Activated T-helper 17 cell treated with anti-CD3 and anti-CD28 coated beads, Interleukin-2, amount 50 U/mL, for 72 hours (primary cell): ENCODE measurements at regions not wholly inside any gene's neighbourhood (a gene's known extent, or its start where the extent isn't known, plus 50 kb on each side); places are given as distances from the start of the nearest gene placed in this dataset.
"Not testable (repeated sequence)": the region's sequence is repeated elsewhere in the genome, so short reads cannot be mapped to it uniquely, and the experiment has no call there.

ENCODE experiments used
- ATAC-seq: fragments of 150-1000 bp; cut with Tn5 transposase; replicated peaks from 2 replicates; pipeline ENCODE4 v1.10.0; 2021; ENCODE audit warnings: mild to moderate bottlenecking, moderate library complexity
- H3K27ac Mint-ChIP-seq: one replicate; pipeline ENCODE4 v1.8.0; 2022; ENCODE audit warnings: mixed read lengths
- H3K27me3 Mint-ChIP-seq: one replicate; pipeline ENCODE4 v1.8.0; 2022; ENCODE audit warnings: mixed read lengths
- H3K36me3 Mint-ChIP-seq: one replicate; pipeline ENCODE4 v1.8.0; 2022; ENCODE audit warnings: low read depth, mild to moderate bottlenecking, mixed read lengths
- H3K4me1 Mint-ChIP-seq: one replicate; pipeline ENCODE4 v1.8.0; 2022; ENCODE audit warnings: mixed read lengths
- H3K4me3 Mint-ChIP-seq: one replicate; pipeline ENCODE4 v1.8.0; 2022; ENCODE audit warnings: mild to moderate bottlenecking, mixed read lengths
- H3K9me3 Mint-ChIP-seq: one replicate; pipeline ENCODE4 v1.8.0; 2022; ENCODE audit warnings: mixed read lengths

DNA sequence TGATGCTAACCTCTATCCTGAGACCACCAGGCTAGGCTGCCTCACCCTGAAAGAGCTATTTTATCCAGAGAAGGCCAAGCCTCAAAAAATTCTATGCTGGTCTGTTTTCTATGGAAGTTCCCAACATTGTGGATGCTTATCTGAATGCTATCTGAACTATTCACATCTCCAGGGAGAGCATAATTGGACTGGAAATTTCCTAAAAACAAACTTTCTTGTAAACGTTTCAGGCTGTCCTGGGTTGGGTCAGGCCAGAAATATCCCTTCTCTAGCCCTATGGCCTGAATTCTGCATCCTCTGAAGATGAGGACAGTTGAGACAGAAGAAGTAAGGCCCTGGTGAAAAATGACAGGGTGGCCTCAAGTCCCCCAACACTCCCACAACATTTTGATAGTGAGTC is 706.4 kb upstream of the NR2F2 start:
- Mint-ChIP-seq H3K4me1 (peaks cover 8% of the 10 kb centered on the region), H3K4me3 (no peak overlapping the region), H3K27me3 (no peaks in the 10 kb centered on the region), H3K9me3 (peaks cover 12% of the 10 kb centered on the region), H3K36me3 (no peaks in the 10 kb centered on the region), H3K27ac (no peak overlapping the region)
- no peak for ATAC-seq

DNA sequence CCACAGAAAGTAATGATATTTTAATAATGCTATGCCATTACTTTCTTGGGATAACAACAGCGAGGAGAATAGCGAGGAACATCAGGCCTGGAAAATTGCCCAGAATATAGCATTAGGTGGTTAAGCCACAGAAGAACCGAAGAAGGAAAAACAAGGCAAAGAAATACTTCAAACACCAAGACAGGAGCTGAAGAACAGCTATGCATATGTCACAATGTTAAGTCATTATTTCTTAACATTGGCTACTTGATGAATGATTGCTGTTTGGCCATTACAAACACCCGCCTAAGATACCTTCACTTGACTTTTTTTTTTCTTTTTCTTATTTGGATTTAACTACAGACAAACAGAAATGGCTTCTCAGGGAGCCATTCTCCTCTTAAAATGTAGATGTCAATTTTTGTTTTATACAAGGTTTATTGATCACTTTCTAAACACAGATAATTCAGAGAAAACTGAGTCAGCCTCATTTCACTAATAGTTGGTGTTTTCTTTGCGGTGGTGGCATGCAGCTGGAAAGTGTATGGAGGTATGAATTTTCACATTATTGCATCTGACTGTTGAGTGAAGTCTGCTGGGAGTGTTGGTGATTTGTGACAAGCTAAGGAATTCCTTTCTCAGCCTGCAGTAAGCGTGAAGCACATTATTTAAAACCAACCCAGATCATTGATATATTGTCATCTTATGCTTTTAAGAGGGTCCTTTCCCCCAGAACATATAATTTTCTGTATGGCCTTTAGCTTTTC is 705.7 kb upstream of the NR2F2 start:
- H3K27ac Mint-ChIP-seq = no peak overlapping the region

DNA sequence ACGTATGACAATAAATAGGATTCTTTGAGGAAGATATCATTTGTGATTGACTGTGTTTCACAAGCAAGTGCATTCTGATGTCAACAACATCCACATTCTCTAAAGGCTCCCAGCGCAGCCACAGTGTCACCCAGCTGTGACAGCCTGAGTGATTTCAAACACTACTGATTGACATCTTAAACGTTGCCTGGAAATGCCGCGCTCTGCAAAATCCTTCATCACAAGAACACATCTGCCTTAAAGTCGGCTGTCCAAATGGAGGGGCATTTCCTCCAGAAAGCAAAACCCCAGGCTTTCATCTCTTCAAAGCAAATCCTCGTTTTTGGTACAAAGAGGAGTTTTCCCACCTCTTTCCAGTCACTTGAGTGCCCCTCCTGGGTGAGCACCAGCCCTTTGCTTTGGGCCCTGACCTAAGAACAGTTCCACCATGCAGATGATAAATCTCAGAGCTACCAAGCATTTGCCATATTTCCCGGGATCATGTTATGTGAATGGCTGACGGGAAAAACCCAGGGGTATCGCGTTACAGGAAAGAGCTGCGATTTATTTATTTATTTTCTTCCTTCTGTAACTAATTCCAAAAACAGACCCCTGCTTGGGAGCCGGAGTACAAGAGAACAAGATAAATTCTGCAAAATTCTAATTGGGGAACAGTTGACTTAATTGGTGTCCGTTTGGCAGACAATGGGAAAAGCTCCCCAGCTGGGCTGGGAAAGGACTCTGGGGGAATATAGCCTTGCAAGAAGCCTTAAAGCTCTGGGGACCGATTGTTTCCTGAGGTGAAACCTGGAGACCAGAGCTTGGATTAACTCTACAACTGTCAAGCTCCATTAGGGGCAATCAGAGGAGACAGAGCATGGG is 703.8 kb upstream of the NR2F2 start:
- H3K27me3 Mint-ChIP-seq = no peaks in the 10 kb centered on the region

More for the DNA sequence above, 705.7 kb upstream of the NR2F2 start:
- H3K36me3 Mint-ChIP-seq = no peaks in the 10 kb centered on the region
- no peak for ATAC-seq
- H3K4me1 Mint-ChIP-seq = peaks cover 8% of the 10 kb centered on the region
- H3K4me3 Mint-ChIP-seq = no peak overlapping the region
- H3K9me3 Mint-ChIP-seq = peaks cover 12% of the 10 kb centered on the region
- H3K27me3 Mint-ChIP-seq = no peaks in the 10 kb centered on the region

DNA sequence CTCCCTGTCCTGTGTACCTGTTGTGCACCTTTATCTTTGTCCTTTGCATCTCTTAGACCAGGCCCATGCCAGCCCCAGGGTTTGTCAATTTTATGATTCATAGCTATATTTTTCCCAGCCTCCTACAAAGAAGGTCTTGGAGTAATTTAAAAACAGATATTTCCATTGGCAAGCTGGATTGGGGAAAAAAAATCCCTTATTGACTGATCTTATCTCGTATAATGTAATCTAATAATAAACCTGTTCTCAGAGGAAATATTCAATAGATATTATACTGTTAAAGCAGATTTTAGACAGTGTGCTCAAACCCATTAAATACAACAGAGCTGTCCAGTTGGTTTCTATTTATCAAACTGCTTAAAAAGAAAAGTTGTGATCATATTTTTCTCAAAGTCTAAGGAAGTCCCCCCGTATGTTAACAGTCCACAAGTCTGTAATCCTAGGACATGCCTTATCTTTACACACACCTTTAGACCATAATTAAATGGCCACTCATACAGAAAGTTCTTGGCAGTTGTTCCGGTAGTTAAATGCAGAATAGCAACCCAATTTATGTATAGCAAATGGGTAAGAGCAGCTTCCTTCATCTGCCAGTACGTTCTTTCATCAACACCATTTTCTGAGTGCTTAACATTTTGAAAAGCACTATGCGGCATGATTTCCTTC is 700.9 kb upstream of the NR2F2 start:
- H3K4me3 Mint-ChIP-seq = no peak overlapping the region
- no peak for ATAC-seq
- H3K36me3 Mint-ChIP-seq = no peaks in the 10 kb centered on the region
- H3K27ac Mint-ChIP-seq = no peak overlapping the region
- H3K27me3 Mint-ChIP-seq = peaks cover 4% of the 10 kb centered on the region
- peaks cover 8% of the 10 kb centered on the region for H3K9me3 Mint-ChIP-seq
- H3K4me1 Mint-ChIP-seq = no peaks in the 10 kb centered on the region

More for the DNA sequence above, 703.8 kb upstream of the NR2F2 start:
- no peak overlapping the region for H3K27ac Mint-ChIP-seq
- no peak for ATAC-seq
- H3K36me3 Mint-ChIP-seq = no peaks in the 10 kb centered on the region
- H3K4me1 Mint-ChIP-seq = no peaks in the 10 kb centered on the region
- H3K4me3 Mint-ChIP-seq = no peak overlapping the region
- peaks cover 12% of the 10 kb centered on the region for H3K9me3 Mint-ChIP-seq

DNA sequence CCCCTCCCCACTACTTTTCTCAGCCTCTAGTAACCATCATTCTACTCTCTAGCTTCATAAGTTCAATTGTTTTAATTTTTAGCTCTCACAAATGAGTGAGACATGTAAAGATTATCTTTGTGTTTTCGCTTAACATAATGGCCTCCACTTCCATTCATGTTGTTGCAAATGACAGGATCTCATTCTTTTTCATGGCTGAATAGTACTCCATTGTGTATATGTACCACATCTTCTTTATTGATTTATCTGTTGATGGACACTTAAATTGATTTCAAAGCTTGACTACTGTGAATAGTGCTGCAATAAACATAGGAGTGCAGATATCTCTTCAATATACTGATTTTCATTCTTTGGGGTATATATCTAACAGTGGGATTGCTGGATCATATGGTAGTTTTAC is 699.8 kb upstream of the NR2F2 start:
- Mint-ChIP-seq H3K27me3 (peaks cover 4% of the 10 kb centered on the region), H3K4me3 (no peak overlapping the region), H3K36me3 (no peaks in the 10 kb centered on the region), H3K9me3 (peaks cover 8% of the 10 kb centered on the region), H3K4me1 (no peaks in the 10 kb centered on the region), H3K27ac (no peak overlapping the region)
- ATAC-seq = no peak

DNA sequence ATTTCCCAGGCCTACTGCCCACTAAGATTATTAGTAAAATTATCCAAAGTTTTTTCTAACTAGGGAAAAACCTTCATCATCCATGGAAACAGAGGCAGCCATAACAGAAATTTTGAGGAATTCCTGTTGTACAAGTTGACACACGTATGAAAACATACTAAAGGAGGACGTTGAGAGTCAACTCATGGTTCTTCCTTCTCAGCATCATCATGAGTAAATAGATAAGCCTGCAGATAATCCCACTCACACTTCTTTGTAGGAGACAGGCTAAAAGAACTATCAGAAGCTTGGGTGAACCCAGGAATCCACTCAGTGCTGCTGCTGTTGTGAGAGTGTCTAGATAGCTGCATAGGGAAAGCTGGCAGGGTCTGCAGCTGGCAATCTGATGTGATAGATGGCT is 694.8 kb upstream of the NR2F2 start:
- no peak overlapping the region for H3K27ac Mint-ChIP-seq
- no peaks in the 10 kb centered on the region for H3K36me3 Mint-ChIP-seq
- no peaks in the 10 kb centered on the region for H3K4me1 Mint-ChIP-seq
- peaks cover 7% of the 10 kb centered on the region for H3K9me3 Mint-ChIP-seq
- H3K4me3 Mint-ChIP-seq = no peak overlapping the region
- ATAC-seq = no peak
- peaks cover 4% of the 10 kb centered on the region for H3K27me3 Mint-ChIP-seq

GRCh38 chr15:95636107-95636506 is 694.4 kb upstream of the NR2F2 start:
- Mint-ChIP-seq H3K27ac (no peak overlapping the region), H3K36me3 (no peaks in the 10 kb centered on the region), H3K27me3 (peaks cover 4% of the 10 kb centered on the region), H3K4me3 (no peak overlapping the region), H3K4me1 (no peaks in the 10 kb centered on the region), H3K9me3 (peaks cover 10% of the 10 kb centered on the region)
- ATAC-seq = no peak

GRCh38 chr15:95637234-95637633 is 693.3 kb upstream of the NR2F2 start:
- H3K27ac Mint-ChIP-seq, ATAC-seq, H3K36me3 Mint-ChIP-seq, H3K27me3 Mint-ChIP-seq, H3K4me1 Mint-ChIP-seq, H3K9me3 Mint-ChIP-seq, H3K4me3 Mint-ChIP-seq: not testable (repeated sequence)

GRCh38 chr15:95639208-95639607 is 691.3 kb upstream of the NR2F2 start:
- Mint-ChIP-seq H3K4me3 (no peak overlapping the region), H3K36me3 (no peaks in the 10 kb centered on the region), H3K4me1 (no peaks in the 10 kb centered on the region), H3K27me3 (no peaks in the 10 kb centered on the region), H3K9me3 (peaks cover 7% of the 10 kb centered on the region), H3K27ac (no peak overlapping the region)
- no peak for ATAC-seq

GRCh38 chr15:95644100-95644875 is 686.2 kb upstream of the NR2F2 start:
- H3K27ac Mint-ChIP-seq = no peak overlapping the region
- H3K9me3 Mint-ChIP-seq = peaks cover 5% of the 10 kb centered on the region
- H3K36me3 Mint-ChIP-seq = no peaks in the 10 kb centered on the region
- no peaks in the 10 kb centered on the region for H3K27me3 Mint-ChIP-seq
- H3K4me1 Mint-ChIP-seq = no peaks in the 10 kb centered on the region
- ATAC-seq = no peak
- no peak overlapping the region for H3K4me3 Mint-ChIP-seq

GRCh38 chr15:95645791-95646338 is 684.6 kb upstream of the NR2F2 start:
- Mint-ChIP-seq H3K36me3 (no peaks in the 10 kb centered on the region), H3K27ac (no peak overlapping the region), H3K4me3 (no peak overlapping the region), H3K27me3 (no peaks in the 10 kb centered on the region), H3K9me3 (peaks cover 4% of the 10 kb centered on the region), H3K4me1 (no peaks in the 10 kb centered on the region)
- no peak for ATAC-seq

- no peaks in the 10 kb centered on the region for H3K27me3 Mint-ChIP-seq
- no peak overlapping the region for H3K4me3 Mint-ChIP-seq
- no peaks in the 10 kb centered on the region for H3K9me3 Mint-ChIP-seq
- no peak overlapping the region for H3K27ac Mint-ChIP-seq
- no peaks in the 10 kb centered on the region for H3K36me3 Mint-ChIP-seq
- no peaks in the 10 kb centered on the region for H3K4me1 Mint-ChIP-seq
- no peak for ATAC-seq
These were observed 683.8 kb upstream of the NR2F2 start for GRCh38 chr15:95646484-95647273.

GRCh38 chr15:95647531-95648277 is 682.8 kb upstream of the NR2F2 start:
- no peaks in the 10 kb centered on the region for H3K36me3 Mint-ChIP-seq
- H3K27ac Mint-ChIP-seq = no peak overlapping the region

More at GRCh38 chr15:95647531-95648277, 682.8 kb upstream of the NR2F2 start:
- no peaks in the 10 kb centered on the region for H3K27me3 Mint-ChIP-seq
- no peaks in the 10 kb centered on the region for H3K9me3 Mint-ChIP-seq
- no peak for ATAC-seq
- H3K4me1 Mint-ChIP-seq = no peaks in the 10 kb centered on the region
- H3K4me3 Mint-ChIP-seq = no peak overlapping the region
